Dedifferentiated amniotic fluid mesenchymal stem cell (primary cell): ENCODE measurements at regions not wholly inside any gene's neighbourhood (a gene's known extent, or its start where the extent isn't known, plus 50 kb on each side); places are given as distances from the start of the nearest gene placed in this dataset.

Source experiments
- DNase-seq: peaks from one replicate; pipeline ENCODE4 v3.0.0-alpha.2; 2016; ENCODE audit errors: extremely low spot score

DNA sequence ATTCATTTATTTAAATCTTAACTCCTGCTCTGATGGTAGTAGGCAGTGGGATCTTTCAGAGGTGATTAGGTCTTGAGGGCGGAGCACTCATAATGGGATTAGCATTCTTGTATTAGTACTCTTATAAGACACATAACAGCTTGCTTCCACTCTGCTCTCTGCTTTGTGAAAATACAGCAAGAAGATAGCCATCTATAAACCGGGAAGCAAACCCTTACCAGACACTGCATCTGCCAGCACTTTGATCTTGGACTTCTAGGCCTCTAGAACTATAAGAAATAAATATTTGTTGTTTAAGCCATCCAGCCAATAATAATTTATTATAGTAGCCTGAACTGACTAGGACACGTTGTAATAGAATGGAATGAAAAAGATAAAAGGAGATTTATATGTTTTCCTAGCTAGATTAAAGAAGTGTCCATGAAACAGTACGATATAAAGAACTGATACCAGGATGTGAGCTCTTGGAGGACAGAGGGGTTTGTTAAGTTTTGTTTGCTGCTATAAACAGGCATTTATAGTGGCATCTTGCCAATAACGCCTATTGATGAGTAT, 869.9 kb downstream of the MRPL39 start:
- no peak for DNase-seq

- DNase-seq, result no peak
Measured at GRCh38 chr21:24730661-24731060, 876.6 kb downstream of the MRPL39 start.

GRCh38 chr21:24729568-24729967, 877.7 kb downstream of the MRPL39 start:
- DNase-seq, result no peak

GRCh38 chr21:24727803-24728440, 879.4 kb downstream of the MRPL39 start:
- no peak for DNase-seq

DNA sequence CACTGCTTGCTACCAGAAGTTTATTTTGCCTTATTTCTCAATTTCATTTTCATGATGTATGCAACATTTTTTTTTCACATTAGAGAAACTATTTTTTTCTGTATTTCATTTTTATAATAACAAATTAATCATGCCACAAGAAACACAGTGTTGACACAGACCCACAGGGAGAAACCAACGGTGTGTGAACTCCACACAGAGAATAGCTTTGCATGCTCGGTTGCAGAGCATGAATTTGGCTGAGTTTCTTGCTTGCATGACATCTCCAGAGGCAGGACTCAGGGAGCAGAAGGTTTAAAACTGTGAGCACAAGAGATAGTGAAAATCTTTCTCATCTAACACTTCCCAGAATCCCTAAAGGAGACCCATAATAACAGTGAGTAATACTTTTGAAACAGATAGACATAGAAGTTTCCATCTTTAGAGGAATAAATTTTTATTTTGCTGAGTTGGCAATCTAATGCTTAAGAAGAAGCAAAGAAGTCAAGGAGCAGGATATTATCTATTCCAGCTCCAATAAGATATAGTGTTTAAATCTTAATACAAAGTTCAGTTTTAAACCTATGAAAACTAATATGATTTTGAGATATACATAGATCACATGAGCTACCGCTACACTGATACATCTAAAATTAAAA, 890.9 kb downstream of the MRPL39 start:
- DNase-seq, result no peak

- DNase-seq, result no peak
Measured at GRCh38 chr21:24714646-24715200, 892.6 kb downstream of the MRPL39 start.

DNA sequence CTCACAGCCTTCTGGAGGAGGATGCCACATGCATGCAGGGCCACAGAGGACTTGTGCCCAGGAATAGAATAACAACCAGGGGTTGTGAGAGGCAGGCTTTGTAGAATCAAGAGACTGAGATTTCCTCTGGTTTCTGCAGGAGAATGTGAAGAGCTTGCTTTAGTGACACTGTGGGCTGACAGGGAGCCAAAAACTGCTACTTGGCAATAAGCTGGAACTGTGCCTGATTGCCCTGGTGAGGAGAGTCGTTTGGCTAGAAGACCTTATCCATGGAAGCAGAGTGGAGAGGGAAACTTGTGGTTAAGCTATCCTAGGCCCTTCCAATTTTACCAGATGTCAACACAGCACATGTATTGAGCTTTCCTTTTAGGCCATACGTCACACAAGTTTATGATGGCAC, 902.1 kb downstream of the MRPL39 start:
- no peak for DNase-seq

DNA sequence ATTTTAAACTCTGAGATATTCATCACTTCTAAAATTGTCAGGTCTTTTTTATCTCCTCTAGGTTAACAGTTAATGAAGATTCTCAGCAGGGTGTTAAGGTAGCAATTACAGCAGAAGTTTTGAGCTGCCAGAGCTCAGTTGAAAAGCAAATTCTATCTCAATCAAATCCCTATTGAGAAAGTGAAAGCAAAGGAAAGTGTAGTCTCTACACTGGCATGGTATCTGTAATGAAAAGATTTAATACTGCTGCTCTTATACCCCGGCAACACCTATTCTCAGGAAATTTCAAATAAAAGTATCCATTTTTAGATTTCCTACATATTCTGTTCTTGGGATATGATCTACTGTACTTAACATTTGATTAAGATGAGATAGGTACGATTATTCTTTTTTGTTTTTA, 913.5 kb downstream of the MRPL39 start:
- DNase-seq, result no peak

DNA sequence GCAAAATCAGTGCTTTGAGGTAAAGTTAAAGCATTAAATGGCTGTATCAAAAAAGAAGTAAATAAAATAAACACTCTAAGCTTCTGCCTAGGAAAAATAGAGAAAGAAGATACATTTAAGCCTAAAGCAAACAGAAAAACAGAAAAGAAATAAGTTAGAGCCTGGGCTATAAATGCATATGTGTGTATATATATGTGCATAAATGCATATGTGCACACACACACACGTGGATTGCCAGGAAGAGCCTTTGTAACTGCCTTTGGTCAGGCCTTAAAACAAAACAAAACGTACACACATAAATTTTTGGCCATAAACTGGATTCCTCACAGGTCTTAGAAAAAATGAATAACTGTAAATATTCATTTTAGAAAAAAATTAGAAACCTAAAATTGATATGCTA, 925.8 kb downstream of the MRPL39 start:
- no peak for DNase-seq

DNA sequence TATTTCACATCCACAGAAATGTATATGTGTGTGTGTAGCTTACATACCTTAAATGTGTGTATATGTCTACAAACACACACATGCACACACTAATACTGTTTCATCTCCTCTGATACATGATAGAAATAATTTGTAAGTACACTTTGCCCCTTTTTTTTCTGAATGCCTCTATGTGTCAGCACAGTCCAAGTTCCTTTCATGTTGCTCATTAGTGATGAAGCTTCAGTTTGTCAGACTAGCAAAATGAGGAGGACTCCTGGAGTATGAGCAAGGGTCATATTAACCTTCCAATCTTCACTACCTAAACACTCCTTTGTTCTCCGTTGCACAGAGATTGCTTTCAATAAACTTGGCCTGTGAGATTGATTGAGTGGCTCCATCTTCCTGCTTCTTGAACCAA, 935.4 kb downstream of the MRPL39 start:
- DNase-seq, result no peak

GRCh38 chr21:24658926-24659325, 948.4 kb downstream of the MRPL39 start:
- DNase-seq, result no peak

- no peak for DNase-seq
Measured at GRCh38 chr21:24658026-24658425, 949.3 kb downstream of the MRPL39 start.

- no peak for DNase-seq
Measured at GRCh38 chr21:24649691-24650090, 957.6 kb downstream of the MRPL39 start.

GRCh38 chr21:24636696-24637095, 970.6 kb downstream of the MRPL39 start:
- no peak for DNase-seq

- DNase-seq, result no peak
Measured at GRCh38 chr21:24634749-24635148, 972.5 kb downstream of the MRPL39 start.

DNA sequence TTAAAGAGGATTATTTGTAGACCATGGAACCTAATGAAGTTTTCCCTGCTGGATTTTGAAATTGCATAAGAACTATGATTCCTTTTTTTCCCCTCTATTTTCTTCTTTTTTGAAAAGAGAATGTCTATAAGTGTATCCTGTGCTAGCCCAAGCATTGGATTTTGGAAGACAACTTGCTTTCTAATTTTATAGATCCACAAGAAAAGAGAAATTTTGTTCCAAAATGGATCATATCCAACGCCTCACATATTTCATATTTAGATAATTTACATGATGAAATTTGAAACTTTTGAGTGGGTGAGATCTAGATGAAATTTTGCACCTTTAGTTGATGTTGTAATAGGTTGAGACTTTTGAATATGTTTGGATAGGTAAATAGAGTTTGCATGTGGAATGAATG, 978.7 kb downstream of the MRPL39 start:
- DNase-seq, result no peak

DNA sequence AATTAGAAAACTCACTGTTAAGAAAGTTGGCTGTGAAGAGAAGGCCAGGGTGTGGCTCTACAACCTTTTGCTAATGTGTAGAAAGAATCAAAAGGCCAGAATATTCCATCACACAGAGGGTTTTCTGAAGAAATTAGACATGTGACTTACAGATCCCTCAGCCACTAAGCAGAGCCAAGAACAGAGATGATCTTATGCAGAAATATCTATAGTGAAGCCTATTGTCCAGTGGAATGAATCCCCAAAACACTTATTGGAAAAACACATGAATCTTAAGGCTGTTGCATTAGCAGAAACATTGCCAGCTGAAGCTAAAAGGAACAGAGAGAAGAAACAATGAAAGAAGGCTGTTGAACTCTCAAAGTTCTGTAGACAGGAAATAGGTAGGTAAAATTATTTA, 979.2 kb downstream of the MRPL39 start:
- no peak for DNase-seq

GRCh38 chr21:24617819-24618218, 989.5 kb downstream of the MRPL39 start:
- no peak for DNase-seq

DNA sequence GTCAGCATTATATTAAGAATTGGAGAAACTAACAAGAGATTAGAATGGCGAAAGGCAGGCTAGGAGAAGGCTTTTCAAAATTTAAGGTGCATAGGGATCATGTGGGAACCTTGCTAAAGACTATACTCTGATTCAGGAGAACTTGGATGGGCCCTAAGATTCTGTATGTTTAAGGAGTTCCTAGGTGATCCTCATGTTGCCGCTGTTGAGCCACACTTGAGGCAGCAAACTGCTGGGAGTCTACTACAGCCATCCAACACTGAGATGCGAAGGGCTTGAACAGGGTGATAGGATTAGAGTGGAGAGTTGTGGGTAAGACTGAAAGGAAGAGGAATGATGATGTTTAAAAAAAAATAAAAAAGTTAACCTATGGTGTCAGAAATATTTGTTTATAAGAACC, 1013.2 kb downstream of the MRPL39 start:
- DNase-seq, result no peak

GRCh38 chr21:24590261-24590660, 1017.0 kb downstream of the MRPL39 start:
- DNase-seq, result no peak

DNA sequence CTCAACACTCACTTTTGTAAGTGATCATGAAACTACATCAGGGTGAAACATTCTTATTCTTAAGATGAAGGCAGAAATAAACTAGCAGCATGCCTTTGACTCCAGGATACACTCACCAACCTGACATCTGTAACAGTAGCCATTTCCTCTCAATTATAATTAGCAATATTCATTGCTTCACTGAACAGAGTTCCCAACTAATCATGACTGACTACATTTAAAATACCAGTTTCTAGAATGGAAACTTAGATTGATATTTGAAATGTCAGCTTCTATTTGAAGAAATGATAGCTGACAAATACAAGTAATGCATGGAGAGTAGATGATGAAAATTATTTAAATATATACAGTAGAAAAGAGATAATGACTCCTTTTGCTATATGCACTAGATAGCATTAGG, 1023.8 kb downstream of the MRPL39 start:
- no peak for DNase-seq

DNA sequence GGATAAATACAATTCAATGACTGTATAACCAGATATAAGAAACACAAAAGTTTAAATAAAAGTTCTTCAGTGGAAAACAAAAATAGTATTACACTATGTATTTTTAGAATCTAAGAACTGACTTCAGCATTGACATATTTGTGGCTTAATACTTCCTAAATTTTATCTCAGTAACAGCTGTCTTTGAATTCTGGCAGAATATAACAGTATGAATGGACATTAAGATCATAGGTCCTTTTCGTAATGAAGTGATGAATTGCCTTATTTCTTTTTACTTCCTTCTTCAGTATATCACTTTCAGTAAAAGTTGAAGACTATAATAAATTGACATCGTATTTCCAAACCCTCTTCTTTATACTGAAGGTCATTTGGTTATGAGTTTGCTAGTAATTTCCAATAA, 1030.0 kb downstream of the MRPL39 start:
- no peak for DNase-seq

DNA sequence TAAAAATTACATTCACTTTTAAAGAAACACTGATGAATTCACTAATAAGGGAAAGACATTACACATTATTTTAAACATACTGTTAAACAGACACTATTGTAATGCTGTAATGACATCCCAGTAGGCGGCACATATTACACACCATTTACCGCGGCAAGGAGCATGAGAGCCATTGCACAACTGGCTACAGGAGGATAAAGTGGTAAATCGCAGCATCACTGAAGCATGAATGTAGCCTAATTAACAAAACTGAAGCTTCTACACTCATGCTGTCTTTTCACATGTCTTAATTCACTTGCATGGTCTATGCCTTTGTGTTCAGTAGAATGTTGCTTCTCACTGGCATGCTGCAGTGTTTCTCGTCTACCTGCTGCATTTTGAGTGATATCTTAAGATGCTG, 1046.0 kb downstream of the MRPL39 start:
- DNase-seq, result no peak
